Stimulated activated CD4-positive, alpha-beta T cell treated with anti-CD3 and anti-CD28 coated beads, TNF-alpha, amount 100 ng/mL, for 48 hours (primary cell): ENCODE measurements at regions not wholly inside any gene's neighbourhood (a gene's known extent, or its start where the extent isn't known, plus 50 kb on each side); places are given as distances from the start of the nearest gene placed in this dataset.

ENCODE experiments used
- DNase-seq, 3 donors: peaks; one replicate each; pipeline ENCODE4 v3.0.0-alpha.2; 2020; ENCODE audit warnings: low read depth in 3 of 3

- no peak for DNase-seq
Measured at GRCh38 chr12:77572371-77572770, 258.3 kb upstream of the NAV3 start.

GRCh38 chr12:77571768-77572167, 258.9 kb upstream of the NAV3 start:
- DNase-seq: no peak

GRCh38 chr12:77571127-77571526, 259.6 kb upstream of the NAV3 start:
- no peak for DNase-seq

GRCh38 chr12:77569876-77570275, 260.8 kb upstream of the NAV3 start:
- no peak for DNase-seq

GRCh38 chr12:77560714-77561113, 270.0 kb upstream of the NAV3 start:
- DNase-seq: no peak

- DNase-seq: no peak
Measured at GRCh38 chr12:77559400-77560074, 271.2 kb upstream of the NAV3 start.

- no peak for DNase-seq
Measured at GRCh38 chr12:77555074-77555473, 275.6 kb upstream of the NAV3 start.

GRCh38 chr12:77553976-77554619, 276.6 kb upstream of the NAV3 start:
- no peak for DNase-seq

GRCh38 chr12:77549383-77550128, 281.1 kb upstream of the NAV3 start:
- DNase-seq: no peak

GRCh38 chr12:77548797-77549196, 281.9 kb upstream of the NAV3 start:
- no peak for DNase-seq

- no peak for DNase-seq
Measured at GRCh38 chr12:77540097-77540496, 290.6 kb upstream of the NAV3 start.

GRCh38 chr12:77537663-77538062, 293.0 kb upstream of the NAV3 start:
- no peak for DNase-seq

GRCh38 chr12:77535734-77536133, 295.0 kb upstream of the NAV3 start:
- no peak for DNase-seq

GRCh38 chr12:77531912-77532311, 298.8 kb upstream of the NAV3 start:
- DNase-seq: no peak

- no peak for DNase-seq
Measured at GRCh38 chr12:77522247-77522646, 308.4 kb upstream of the NAV3 start.

- DNase-seq: no peak
Measured at GRCh38 chr12:77521508-77522115, 309.1 kb upstream of the NAV3 start.

- no peak for DNase-seq
Measured at GRCh38 chr12:77514511-77514910, 316.2 kb upstream of the NAV3 start.

- no peak for DNase-seq
Measured at GRCh38 chr12:77510985-77511384, 319.7 kb upstream of the NAV3 start.

GRCh38 chr12:77504466-77504865, 326.2 kb upstream of the NAV3 start:
- DNase-seq: no peak

GRCh38 chr12:77500089-77500488, 330.6 kb upstream of the NAV3 start:
- no peak for DNase-seq

GRCh38 chr12:77497647-77498046, 333.0 kb upstream of the NAV3 start:
- no peak for DNase-seq

GRCh38 chr12:77496714-77497113, 334.0 kb upstream of the NAV3 start:
- DNase-seq: no peak

GRCh38 chr12:77494296-77494695, 336.4 kb upstream of the NAV3 start:
- DNase-seq: no peak
